CD14-positive monocyte (primary cell): ENCODE measurements at regions not wholly inside any gene's neighbourhood (a gene's known extent, or its start where the extent isn't known, plus 50 kb on each side); places are given as distances from the start of the nearest gene placed in this dataset.
"Not testable (repeated sequence)": the region's sequence is repeated elsewhere in the genome, so short reads cannot be mapped to it uniquely, and the experiment has no call there.

ENCODE experiments used
- DNase-seq, 3 donors: peaks; one replicate each; pipeline ENCODE4 v3.0.0-alpha.2; 2011 to 2022
- H2AFZ ChIP-seq: 2 replicates; pipeline ENCODE4 v1.6.0; 2012; ENCODE audit warnings: mild to moderate bottlenecking, low read depth, low read length, inconsistent platforms; ENCODE audit not compliant: insufficient read depth, poor library complexity, severe bottlenecking
- H3K27ac ChIP-seq, 2 donors: 1 replicate in 1 of 2; 2 replicates in 1 of 2; pipeline ENCODE4 v1.5.1; 2012 to 2013; ENCODE audit warnings: low read length in 2 of 2, control low read depth in 1 of 2, inconsistent platforms in 1 of 2, low read depth in 1 of 2, mild to moderate bottlenecking in 1 of 2
- H3K27me3 ChIP-seq, 2 donors: one replicate each; pipeline versions ENCODE4 v1.6.0 to v1.6.1; 2011 to 2013; ENCODE audit warnings: low read length in 2 of 2; ENCODE audit not compliant: control insufficient read depth in 2 of 2, insufficient read depth in 2 of 2
- H3K36me3 ChIP-seq, 2 donors: replicated peaks in 1 of 2; 1 replicate in 1 of 2; 2 replicates in 1 of 2; pipeline versions ENCODE4 v1.5.1 to v1.6.1; 2012 to 2013; ENCODE audit warnings: low read length in 2 of 2, control low read depth in 1 of 2, inconsistent platforms in 1 of 2, mild to moderate bottlenecking in 1 of 2; ENCODE audit not compliant: insufficient read depth in 2 of 2, control insufficient read depth in 1 of 2
- H3K4me1 ChIP-seq, 2 donors: 1 replicate in 1 of 2; 2 replicates in 1 of 2; pipeline versions ENCODE4 v1.5.1 to v1.6.1; 2012 to 2013; ENCODE audit warnings: low read length in 2 of 2, control low read depth in 1 of 2, inconsistent platforms in 1 of 2, mild to moderate bottlenecking in 1 of 2, moderate library complexity in 1 of 2; ENCODE audit not compliant: insufficient read depth in 2 of 2, control insufficient read depth in 1 of 2
- H3K4me2 ChIP-seq: replicated peaks from 2 replicates; pipeline ENCODE3; 2012; ENCODE audit warnings: low read length, moderate library complexity, mild to moderate bottlenecking; ENCODE audit not compliant: poor library complexity, severe bottlenecking; ENCODE audit errors: extremely low read depth
- H3K4me3 ChIP-seq, 3 experiments: fragments of 200-600 bp in 1 of 3; sonication (generic) in 1 of 3; replicated peaks in 1 of 3; 1 replicate in 2 of 3; 2 replicates in 1 of 3; pipeline ENCODE4 v1.5.1; 2011 to 2013; ENCODE audit warnings: low read length in 3 of 3, mild to moderate bottlenecking in 3 of 3, control low read depth in 2 of 3, low read depth in 2 of 3, inconsistent platforms in 1 of 3, moderate library complexity in 1 of 3
- H3K79me2 ChIP-seq: 2 replicates; pipeline ENCODE4 v1.6.0; 2012; ENCODE audit warnings: mild to moderate bottlenecking, control low read depth, inconsistent platforms, low read length, moderate library complexity; ENCODE audit not compliant: insufficient read depth
- H3K9ac ChIP-seq: 2 replicates; pipeline ENCODE4 v1.6.0; 2017; ENCODE audit warnings: low read length, mild to moderate bottlenecking; ENCODE audit not compliant: insufficient read depth, poor library complexity, severe bottlenecking
- H3K9me3 ChIP-seq, 2 donors: replicated peaks in 1 of 2; 1 replicate in 1 of 2; 2 replicates in 1 of 2; pipeline versions ENCODE4 v1.5.1 to v1.6.1; 2012 to 2013; ENCODE audit warnings: low read length in 2 of 2, control low read depth in 1 of 2; ENCODE audit not compliant: control insufficient read depth in 1 of 2, insufficient read depth in 1 of 2
- H4K20me1 ChIP-seq: 2 replicates; pipeline ENCODE4 v1.6.0; 2012; ENCODE audit warnings: mild to moderate bottlenecking, low read length, control low read depth, moderate library complexity; ENCODE audit not compliant: insufficient read depth
- H3K27ac Mint-ChIP-seq, 7 donors: one replicate each; pipeline ENCODE4 v1.8.0; 2020; ENCODE audit warnings: mild to moderate bottlenecking in 7 of 7, mixed read lengths in 7 of 7, moderate library complexity in 6 of 7, inconsistent platforms in 2 of 7
- H3K27me3 Mint-ChIP-seq, 3 donors: one replicate each; pipeline ENCODE4 v1.8.0; 2021 to 2022; ENCODE audit warnings: low read depth in 3 of 3, mild to moderate bottlenecking in 3 of 3, mixed read lengths in 3 of 3, moderate library complexity in 3 of 3, inconsistent platforms in 1 of 3
- H3K36me3 Mint-ChIP-seq, 2 donors: one replicate each; pipeline ENCODE4 v1.8.0; 2020; ENCODE audit warnings: mixed read lengths in 2 of 2, inconsistent platforms in 1 of 2, mild to moderate bottlenecking in 1 of 2
- H3K4me1 Mint-ChIP-seq: one replicate; pipeline ENCODE4 v1.8.0; 2020; ENCODE audit warnings: mild to moderate bottlenecking, mixed read lengths
- H3K4me3 Mint-ChIP-seq, 2 donors: one replicate each; pipeline ENCODE4 v1.8.0; 2020; ENCODE audit warnings: mild to moderate bottlenecking in 2 of 2, mixed read lengths in 2 of 2, moderate library complexity in 1 of 2
- H3K9me3 Mint-ChIP-seq, 7 donors: one replicate each; pipeline ENCODE4 v1.8.0; 2020 to 2022; ENCODE audit warnings: mixed read lengths in 7 of 7, mild to moderate bottlenecking in 6 of 7, moderate library complexity in 6 of 7, inconsistent platforms in 2 of 7
- CTCF ChIP-seq: fragments of 200-600 bp; IDR thresholded peaks from one replicate; pipeline ENCODE4 v1.8.0; 2022; ENCODE audit warnings: antibody characterized with exemption, mild to moderate bottlenecking
- WGBS: methylation state at CpG from one replicate; pipeline ENCODE4 v1.1.5; 2013; ENCODE audit warnings: missing lambda C conversion rate; ENCODE audit not compliant: insufficient coverage; 5-methylcytosine and 5-hydroxymethylcytosine counted together
- intact Hi-C, 2 donors: fragments of 100-400 bp; cut with micrococcal nuclease; formaldehyde crosslinking; loops; one replicate each; pipeline versions ENCODE4 v1.15.0 to v1.15.1; 2023

GRCh38 chr16:35152067-35152627 lies 1692.7 kb downstream of the TP53TG3F start:
- Mint-ChIP-seq H3K27ac (no peak overlapping the region), H3K9me3 (peaks cover 32 to 60% (median 55%) of the 10 kb centered on the region in 7 donors), H3K4me3 (no peak overlapping the region), H3K27me3 (peaks cover 0 to 4% (median 0%) of the 10 kb centered on the region in 3 donors), H3K4me1 (no peaks in the 10 kb centered on the region), H3K36me3 (no peaks in the 10 kb centered on the region)
- Histone ChIP-seq H3K9ac (no peak overlapping the region), H3K79me2 (no peaks in the 10 kb centered on the region), H3K4me2 (no peak overlapping the region), H3K4me3 (no peak overlapping the region), H3K4me1 (no peaks in the 10 kb centered on the region), H3K27ac (no peak overlapping the region), H3K27me3 (no peaks in the 10 kb centered on the region), H4K20me1 (no peaks in the 10 kb centered on the region), H2AFZ (no peak overlapping the region), H3K36me3 (no peaks in the 10 kb centered on the region), H3K9me3 (peaks cover 66 to 83% of the 10 kb centered on the region in 2 donors)
- intact Hi-C loops: no loop called here
- TF ChIP-seq CTCF: no peak
- 40% methylated on average over 1 of the region's 1 CpG for WGBS
- peak in 1 of 3 donors; percentile 1 for DNase-seq

- Histone ChIP-seq H3K9me3 (peaks cover 46 to 59% of the 10 kb centered on the region in 2 donors), H3K4me1 (no peaks in the 10 kb centered on the region), H3K79me2 (no peaks in the 10 kb centered on the region), H3K27me3 (no peaks in the 10 kb centered on the region), H3K36me3 (no peaks in the 10 kb centered on the region), H3K9ac (no peak overlapping the region), H3K4me2 (no peak overlapping the region), H2AFZ (no peak overlapping the region), H3K27ac (no peak overlapping the region), H4K20me1 (no peaks in the 10 kb centered on the region), H3K4me3 (no peak overlapping the region)
- H3K9me3 Mint-ChIP-seq: peaks cover 25 to 52% (median 42%) of the 10 kb centered on the region in 7 donors
- no peaks in the 10 kb centered on the region for H3K36me3 Mint-ChIP-seq
- H3K27ac Mint-ChIP-seq: no peak overlapping the region
- H3K27me3 Mint-ChIP-seq: peaks cover 0 to 4% (median 0%) of the 10 kb centered on the region in 3 donors
- no peak for TF ChIP-seq CTCF
- intact Hi-C loops: no loop called here
- no peaks in the 10 kb centered on the region for H3K4me1 Mint-ChIP-seq
- no peak overlapping the region for H3K4me3 Mint-ChIP-seq
- no peak for DNase-seq
These were observed 1695.2 kb downstream of the TP53TG3F start for GRCh38 chr16:35154627-35155026.

DNA sequence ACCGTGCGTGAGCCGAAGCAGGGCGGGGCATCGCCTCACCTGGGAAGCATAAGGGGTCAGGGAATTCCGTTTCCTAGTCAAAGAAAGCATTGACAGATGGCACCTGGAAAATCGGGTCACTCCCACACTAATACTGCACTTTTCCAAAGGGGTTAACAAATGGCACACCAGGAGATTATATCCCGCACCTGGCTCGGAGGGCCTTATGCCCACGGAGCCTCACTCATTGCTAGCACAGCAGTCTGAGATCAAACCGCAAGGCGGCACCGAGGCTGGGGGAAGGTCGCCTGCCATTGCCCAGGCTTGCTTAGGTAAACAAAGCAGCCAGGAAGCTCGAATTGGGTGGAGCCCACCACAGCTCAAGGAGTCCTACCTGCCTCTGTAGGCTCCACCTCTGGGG lies 1698.1 kb downstream of the TP53TG3F start:
- H3K27ac ChIP-seq, H3K36me3 Mint-ChIP-seq, H3K27me3 ChIP-seq, H3K27me3 Mint-ChIP-seq, H3K36me3 ChIP-seq, H2AFZ ChIP-seq, H3K4me2 ChIP-seq, H3K9ac ChIP-seq, H3K4me1 Mint-ChIP-seq, H3K4me1 ChIP-seq, H3K79me2 ChIP-seq, intact Hi-C loops, H3K4me3 ChIP-seq, H4K20me1 ChIP-seq, DNase-seq, H3K4me3 Mint-ChIP-seq: not testable (repeated sequence)
- H3K9me3 ChIP-seq: peaks cover 17 to 30% of the 10 kb centered on the region in 2 donors
- Mint-ChIP-seq H3K9me3 (peaks cover 8 to 37% (median 26%) of the 10 kb centered on the region in 7 donors), H3K27ac (peak overlapping the region in 1 of 7 donors; percentile 11)
- 77% methylated on average over 12 of the region's 15 CpGs for WGBS
